AG04449 (cell line): ENCODE measurements at regions not wholly inside any gene's neighbourhood (a gene's known extent, or its start where the extent isn't known, plus 50 kb on each side); places are given as distances from the start of the nearest gene placed in this dataset.
A peak's percentile ranks its signal among the peaks of the same experiment; 100 is the strongest.

Experiments used
- CTCF ChIA-PET: fragments of 350-600 bp; formaldehyde crosslinking; extraction: SDS; loops from one replicate; lab custom pipeline; 2021; ENCODE audit warnings: antibody characterized with exemption; lab: Yijun Ruan, JAX
- POLR2A ChIA-PET: fragments of 400-600, 350-600 bp; formaldehyde crosslinking; extraction: SDS; loops from one replicate; lab custom pipeline; 2020; ENCODE audit warnings: antibody characterized with exemption, inconsistent platforms; lab: Yijun Ruan, JAX
- DNase-seq: peaks from one replicate; pipeline ENCODE4 v3.0.0-alpha.2; 2010; ENCODE audit warnings: low read depth, low spot score
- H3K4me3 ChIP-seq: 2 replicates; pipeline ENCODE4 v1.5.1; 2011; ENCODE audit warnings: low read depth, mild to moderate bottlenecking, control low read depth, low read length
- TF ChIP-seq, protein P1 (sequence below): IDR thresholded peaks from one replicate; pipeline ENCODE4 v1.5.1; 2011; ENCODE audit warnings: mild to moderate bottlenecking, moderate library complexity, low read length, control low read depth, inconsistent platforms; ENCODE audit not compliant: insufficient read depth; ENCODE audit errors: missing control alignments

- POLR2A ChIA-PET = no interaction called here
- TF ChIP-seq, protein P1, sequence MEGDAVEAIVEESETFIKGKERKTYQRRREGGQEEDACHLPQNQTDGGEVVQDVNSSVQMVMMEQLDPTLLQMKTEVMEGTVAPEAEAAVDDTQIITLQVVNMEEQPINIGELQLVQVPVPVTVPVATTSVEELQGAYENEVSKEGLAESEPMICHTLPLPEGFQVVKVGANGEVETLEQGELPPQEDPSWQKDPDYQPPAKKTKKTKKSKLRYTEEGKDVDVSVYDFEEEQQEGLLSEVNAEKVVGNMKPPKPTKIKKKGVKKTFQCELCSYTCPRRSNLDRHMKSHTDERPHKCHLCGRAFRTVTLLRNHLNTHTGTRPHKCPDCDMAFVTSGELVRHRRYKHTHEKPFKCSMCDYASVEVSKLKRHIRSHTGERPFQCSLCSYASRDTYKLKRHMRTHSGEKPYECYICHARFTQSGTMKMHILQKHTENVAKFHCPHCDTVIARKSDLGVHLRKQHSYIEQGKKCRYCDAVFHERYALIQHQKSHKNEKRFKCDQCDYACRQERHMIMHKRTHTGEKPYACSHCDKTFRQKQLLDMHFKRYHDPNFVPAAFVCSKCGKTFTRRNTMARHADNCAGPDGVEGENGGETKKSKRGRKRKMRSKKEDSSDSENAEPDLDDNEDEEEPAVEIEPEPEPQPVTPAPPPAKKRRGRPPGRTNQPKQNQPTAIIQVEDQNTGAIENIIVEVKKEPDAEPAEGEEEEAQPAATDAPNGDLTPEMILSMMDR = peak; percentile 61
- DNase-seq = peak; percentile 7
- no peak overlapping the region for H3K4me3 ChIP-seq
- CTCF ChIA-PET = interaction anchor here (0.7 to 7.1 kb wide), 37 partner anchors 9 to 1036 kb away, joined by 3 to 67 read pairs (median 5); no protein-coding TSS in a partner anchor
Measured at GRCh38 chr7:31443457-31443856, 70.4 kb upstream of the ITPRID1 start.

DNA sequence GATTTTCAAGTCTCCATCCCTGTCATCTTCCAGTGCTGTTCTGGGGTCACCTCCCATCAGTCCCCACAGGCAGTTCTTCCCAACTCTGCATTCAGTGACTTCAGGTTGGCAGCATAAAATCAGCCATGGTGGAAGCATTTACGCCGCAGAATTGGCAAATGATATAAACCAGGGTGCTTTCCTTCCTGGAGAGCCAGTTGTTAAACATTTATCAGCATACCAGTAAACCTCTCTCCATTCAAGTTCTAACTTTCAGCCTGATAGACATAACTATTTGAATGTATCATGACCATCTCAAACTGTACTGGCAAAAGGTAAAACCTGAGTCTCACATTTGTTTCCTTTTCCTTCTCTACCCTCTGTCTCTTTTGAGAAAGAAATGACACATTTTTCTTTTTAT is 69.7 kb upstream of the ITPRID1 start:
- ChIA-PET POLR2A (no interaction called here), CTCF (interaction anchor here (0.9 to 7.1 kb wide), 23 partner anchors 9 to 1036 kb away, joined by 3 to 67 read pairs (median 6); no protein-coding TSS in a partner anchor)
- no peak for DNase-seq
- H3K4me3 ChIP-seq = no peak overlapping the region
- TF ChIP-seq, protein P1 = no peak

- TF ChIP-seq, protein P1 = no peak
- ChIA-PET CTCF (interaction anchor here (3.3 to 7.1 kb wide), 2 partner anchors 188 to 759 kb away, joined by 23 to 67 read pairs; no protein-coding TSS in a partner anchor), POLR2A (no interaction called here)
- no peak for DNase-seq
- no peak overlapping the region for H3K4me3 ChIP-seq
Measured at GRCh38 chr7:31445686-31446355, 68.1 kb upstream of the ITPRID1 start.

DNA sequence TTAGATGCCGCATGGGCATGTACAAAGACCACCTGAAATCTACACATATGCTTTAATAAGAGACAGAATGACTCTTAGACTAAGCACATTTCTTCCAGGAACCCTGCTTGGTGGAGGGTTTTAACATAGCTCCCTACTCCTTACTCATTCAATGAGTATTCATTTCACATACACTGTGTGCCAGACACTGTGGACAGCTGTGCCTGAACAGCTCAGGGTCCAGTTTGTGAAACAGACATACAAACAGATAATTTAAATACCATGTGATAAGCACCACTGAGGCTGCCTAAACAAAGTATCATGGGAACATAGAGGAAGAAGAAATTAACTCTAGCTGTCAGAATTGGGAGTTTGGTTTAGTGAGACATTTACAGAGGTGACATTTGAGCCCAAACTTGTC is 65.2 kb upstream of the ITPRID1 start:
- ChIA-PET CTCF (interaction anchor here (0.8 to 7.1 kb wide), 3 partner anchors 9 to 185 kb away, joined by 3 to 67 read pairs (median 5); no protein-coding TSS in a partner anchor), POLR2A (no interaction called here)
- H3K4me3 ChIP-seq = no peak overlapping the region
- TF ChIP-seq, protein P1 = no peak
- no peak for DNase-seq

DNA sequence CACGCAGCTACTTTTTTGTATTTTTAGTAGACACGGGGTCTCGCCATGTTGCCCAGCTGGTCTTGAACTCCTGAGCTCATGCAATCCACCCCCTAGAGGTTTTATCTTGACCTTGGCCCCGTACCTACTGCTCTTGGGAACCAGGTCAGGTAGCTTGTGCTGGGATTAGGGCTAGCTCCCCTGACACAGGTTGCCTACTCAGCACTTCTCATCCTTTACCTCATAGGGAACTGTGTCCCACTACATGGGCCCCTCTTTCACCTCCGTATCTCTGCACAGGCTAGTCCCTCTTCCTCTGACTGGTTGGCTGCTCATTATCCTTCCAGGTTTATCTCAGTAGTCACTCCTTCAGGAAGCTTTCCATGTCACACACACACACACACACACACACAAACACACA is 58.0 kb upstream of the ITPRID1 start:
- no peak for DNase-seq
- CTCF ChIA-PET = interaction anchor here (1.0 to 2.6 kb wide), 2 partner anchors 12 to 20 kb away, joined by 3 to 14 read pairs; no protein-coding TSS in a partner anchor
- TF ChIP-seq, protein P1 = no peak
- POLR2A ChIA-PET = no interaction called here
- H3K4me3 ChIP-seq = no peak overlapping the region

DNA sequence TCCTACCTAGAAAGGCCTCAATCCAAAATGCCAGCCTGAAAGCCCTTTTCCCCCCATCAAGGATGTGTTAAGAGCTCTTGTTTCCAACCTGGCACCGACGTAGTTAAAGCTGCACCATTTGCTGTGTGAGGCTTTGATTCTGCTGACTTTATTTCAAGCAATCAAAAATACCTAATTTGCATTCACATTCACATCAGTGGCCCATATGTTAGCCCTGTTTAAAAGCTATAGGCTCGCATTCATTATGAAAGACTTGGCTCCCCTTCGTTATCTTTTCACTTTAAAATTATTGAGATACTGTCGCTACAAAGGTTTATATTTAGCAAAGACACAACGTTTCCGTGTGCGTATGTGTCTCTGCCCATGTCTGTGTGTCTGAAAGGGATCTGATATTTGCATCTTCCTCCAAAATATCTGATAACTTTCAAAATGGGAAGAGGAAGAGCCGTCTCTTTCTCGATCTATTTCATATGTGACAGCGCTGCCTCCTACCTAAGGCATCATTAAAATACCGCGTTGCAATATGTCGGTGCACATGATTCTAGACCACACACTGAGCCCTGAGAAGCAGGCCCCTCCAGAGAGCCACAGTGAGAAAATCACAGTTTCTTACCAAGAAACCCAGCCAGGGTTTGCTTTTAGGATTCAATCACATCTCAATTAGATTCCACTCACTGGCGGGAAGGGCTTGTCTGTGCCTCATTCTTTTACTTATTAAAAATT is 57.1 kb upstream of the ITPRID1 start:
- POLR2A ChIA-PET = no interaction called here
- TF ChIP-seq, protein P1 = no peak
- no peak overlapping the region for H3K4me3 ChIP-seq
- CTCF ChIA-PET = interaction anchor here (1.0 to 2.6 kb wide), 2 partner anchors 13 to 21 kb away, joined by 3 to 14 read pairs; no protein-coding TSS in a partner anchor
- DNase-seq = no peak
